Kidney (tissue), 13 donors: ENCODE measurements at regions not wholly inside any gene's neighbourhood (a gene's known extent, or its start where the extent isn't known, plus 50 kb on each side); places are given as distances from the start of the nearest gene placed in this dataset.

ENCODE experiments used
- DNase-seq, 5 donors: peaks; one replicate each; pipeline ENCODE4 v3.0.0-alpha.2; 2013 to 2020
- FAIRE-seq: peaks from 2 replicates; lab custom pipeline; 2012; peaks lifted over from hg19 to GRCh38; lab: Jason Lieb, UNC
- H3K27ac ChIP-seq, 2 donors: one replicate each; pipeline ENCODE4 v1.7.0; 2013; ENCODE audit warnings: low read depth in 2 of 2, low read length in 2 of 2, inconsistent platforms in 1 of 2
- H3K27me3 ChIP-seq: one replicate; pipeline ENCODE4 v1.7.1; 2013; ENCODE audit warnings: low read length, inconsistent platforms; ENCODE audit not compliant: control insufficient read depth, insufficient read depth
- H3K36me3 ChIP-seq, 3 donors: one replicate each; pipeline versions ENCODE4 v1.7.0 to v1.7.1; 2013; ENCODE audit warnings: low read length in 3 of 3, control low read depth in 1 of 3, inconsistent platforms in 1 of 3; ENCODE audit not compliant: insufficient read depth in 3 of 3, control insufficient read depth in 2 of 3
- H3K4me1 ChIP-seq, 3 donors: one replicate each; pipeline versions ENCODE4 v1.7.0 to v1.7.1; 2013; ENCODE audit warnings: low read length in 3 of 3, inconsistent platforms in 1 of 3, low read depth in 1 of 3; ENCODE audit not compliant: control insufficient read depth in 2 of 3, insufficient read depth in 2 of 3
- H3K4me3 ChIP-seq, 3 donors: one replicate each; pipeline versions ENCODE4 v1.7.0 to v1.8.1; 2013; ENCODE audit warnings: low read length in 3 of 3, control low read depth in 1 of 3, inconsistent platforms in 1 of 3
- H3K9ac ChIP-seq, 3 donors: one replicate each; pipeline versions ENCODE4 v1.7.0 to v1.7.1; 2013; ENCODE audit warnings: low read length in 3 of 3, control low read depth in 1 of 3, inconsistent platforms in 1 of 3
- H3K9me3 ChIP-seq, 3 donors: one replicate each; pipeline versions ENCODE4 v1.7.0 to v1.7.1; 2013; ENCODE audit warnings: low read length in 3 of 3, control low read depth in 1 of 3, inconsistent platforms in 1 of 3; ENCODE audit not compliant: control insufficient read depth in 2 of 3, insufficient read depth in 1 of 3
- intact Hi-C: fragments of 100-400 bp; cut with DNase I; formaldehyde crosslinking; loops from one replicate; pipeline ENCODE4 v1.11.1; 2022
- TF ChIP-seq, protein P1 (sequence below): IDR thresholded peaks from 3 replicates; pipeline ENCODE4 v1.5.1; 2012; ENCODE audit warnings: mild to moderate bottlenecking, moderate library complexity, borderline replicate concordance; ENCODE audit not compliant: insufficient read depth; ENCODE audit errors: extremely low read depth
- donor health status: control.
- donor health status: control.
- donor health status: control.
- donor health status: control.
- donor health status: control.
- donor health status: DM: yes; HTN: yes; CAD: no.
- donor health status: Normal renal cell carcinoma (clear cell type).

- intact Hi-C loops = no loop called here
- FAIRE-seq = no peak
- no peaks in the 10 kb centered on the region for H3K9me3 ChIP-seq
Observed at GRCh38 chr11:11740836-11741235, 100.9 kb upstream of the USP47 start.

DNA sequence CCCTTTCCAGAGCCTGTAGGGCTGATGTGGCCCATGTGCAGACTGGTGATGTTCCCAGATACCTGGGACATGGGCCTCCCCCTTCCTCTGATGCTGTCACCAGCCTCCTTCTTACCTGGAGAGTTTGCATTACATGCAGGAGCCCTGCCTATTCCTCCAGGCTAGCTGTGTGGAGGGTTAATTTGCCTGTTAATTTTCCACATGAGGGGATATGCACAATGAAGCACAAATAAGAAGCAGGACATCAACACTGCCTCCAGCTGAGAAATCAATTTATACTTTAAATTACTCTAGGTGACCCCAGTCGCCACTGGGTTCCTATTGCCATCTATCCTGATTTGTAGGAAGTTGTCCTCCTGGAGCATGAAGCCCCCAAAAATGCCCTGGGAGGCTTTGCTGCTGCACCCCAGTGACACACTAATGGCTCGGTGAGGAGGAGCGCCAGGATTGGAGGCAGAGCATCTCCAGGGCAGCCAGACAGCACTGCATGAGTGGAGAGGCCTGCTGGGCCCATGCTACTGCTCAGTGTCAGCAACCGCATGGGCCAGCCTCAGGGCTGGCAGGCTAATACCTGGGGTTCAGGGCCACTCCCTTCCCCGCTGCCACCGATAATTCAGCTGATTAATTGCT is 101.6 kb upstream of the USP47 start:
- Histone ChIP-seq H3K9ac (no peak overlapping the region), H3K9me3 (no peaks in the 10 kb centered on the region)
- intact Hi-C loops = no loop called here

More at GRCh38 chr11:11740836-11741235, 100.9 kb upstream of the USP47 start:
- Histone ChIP-seq H3K9ac (no peak overlapping the region), H3K36me3 (no peaks in the 10 kb centered on the region), H3K27ac (no peak overlapping the region), H3K4me3 (no peak overlapping the region), H3K4me1 (no peaks in the 10 kb centered on the region), H3K27me3 (no peaks in the 10 kb centered on the region)
- no peak for DNase-seq
- TF ChIP-seq, protein P1, sequence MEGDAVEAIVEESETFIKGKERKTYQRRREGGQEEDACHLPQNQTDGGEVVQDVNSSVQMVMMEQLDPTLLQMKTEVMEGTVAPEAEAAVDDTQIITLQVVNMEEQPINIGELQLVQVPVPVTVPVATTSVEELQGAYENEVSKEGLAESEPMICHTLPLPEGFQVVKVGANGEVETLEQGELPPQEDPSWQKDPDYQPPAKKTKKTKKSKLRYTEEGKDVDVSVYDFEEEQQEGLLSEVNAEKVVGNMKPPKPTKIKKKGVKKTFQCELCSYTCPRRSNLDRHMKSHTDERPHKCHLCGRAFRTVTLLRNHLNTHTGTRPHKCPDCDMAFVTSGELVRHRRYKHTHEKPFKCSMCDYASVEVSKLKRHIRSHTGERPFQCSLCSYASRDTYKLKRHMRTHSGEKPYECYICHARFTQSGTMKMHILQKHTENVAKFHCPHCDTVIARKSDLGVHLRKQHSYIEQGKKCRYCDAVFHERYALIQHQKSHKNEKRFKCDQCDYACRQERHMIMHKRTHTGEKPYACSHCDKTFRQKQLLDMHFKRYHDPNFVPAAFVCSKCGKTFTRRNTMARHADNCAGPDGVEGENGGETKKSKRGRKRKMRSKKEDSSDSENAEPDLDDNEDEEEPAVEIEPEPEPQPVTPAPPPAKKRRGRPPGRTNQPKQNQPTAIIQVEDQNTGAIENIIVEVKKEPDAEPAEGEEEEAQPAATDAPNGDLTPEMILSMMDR = no peak

DNA sequence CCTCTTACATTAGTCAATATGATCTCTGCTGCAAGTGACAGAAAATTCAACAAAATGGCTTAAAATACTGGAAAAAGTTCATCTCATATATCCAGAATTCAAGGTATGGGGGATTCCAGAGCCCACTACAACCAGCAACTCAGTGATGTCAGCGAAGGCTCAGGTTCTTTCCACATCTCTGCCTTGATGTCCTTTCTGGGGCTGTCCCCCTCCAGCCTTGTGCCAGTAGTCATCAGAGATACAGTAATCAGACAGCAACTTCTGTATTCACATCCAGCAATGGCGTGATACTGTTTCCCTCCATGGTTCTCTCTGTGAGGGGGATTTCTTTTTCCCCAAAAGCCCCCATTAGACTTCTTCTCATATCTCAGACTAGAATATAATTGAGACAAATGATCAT is 103.4 kb upstream of the USP47 start:
- Histone ChIP-seq H3K4me3 (no peak overlapping the region), H3K27ac (no peak overlapping the region), H3K36me3 (no peaks in the 10 kb centered on the region), H3K9me3 (no peaks in the 10 kb centered on the region), H3K4me1 (no peaks in the 10 kb centered on the region), H3K9ac (no peak overlapping the region), H3K27me3 (no peaks in the 10 kb centered on the region)
- intact Hi-C loops = no loop called here
- FAIRE-seq (no peak), DNase-seq (no peak)
- TF ChIP-seq, protein P1 = no peak

More for the DNA sequence above, 101.6 kb upstream of the USP47 start:
- FAIRE-seq = no peak
- Histone ChIP-seq H3K4me1 (no peaks in the 10 kb centered on the region), H3K36me3 (no peaks in the 10 kb centered on the region), H3K27ac (no peak overlapping the region), H3K4me3 (no peak overlapping the region), H3K27me3 (no peaks in the 10 kb centered on the region)
- TF ChIP-seq, protein P1 = no peak
- peak in 4 of 5 donors; percentile 51 to 79 (median 65) for DNase-seq
